ENCODE measurements at regions not wholly inside any gene's neighbourhood (a gene's known extent, or its start where the extent isn't known, plus 50 kb on each side); places are given as distances from the start of the nearest gene placed in this dataset.

- H3K4me3 ChIP-seq (ENCODE audit: low read depth, low read length) = no peak overlapping the region
- DNase-seq (ENCODE audit: low read depth) = no peak
- no peak for TF ChIP-seq CTCF (IDR thresholded peaks at IDR 0.05; ENCODE audit: low read depth, low read length, missing control alignments)
- in situ Hi-C loops (cut with HindIII; ENCODE audit: low sequenced_read_pairs) = no loop called here
Measured at GRCh38 chr5:10812218-10812617, 51.2 kb upstream of the DAP start.

All from astrocyte of the cerebellum (primary cell).